Immature natural killer cell (primary cell): ENCODE measurements at regions not wholly inside any gene's neighbourhood (a gene's known extent, or its start where the extent isn't known, plus 50 kb on each side); places are given as distances from the start of the nearest gene placed in this dataset.
"Not testable (repeated sequence)": the region's sequence is repeated elsewhere in the genome, so short reads cannot be mapped to it uniquely, and the experiment has no call there.

Experiments used
- DNase-seq, 3 donors: peaks; one replicate each; pipeline ENCODE4 v3.0.0; 2022; ENCODE audit warnings: mixed read lengths in 1 of 3
- H3K27ac Mint-ChIP-seq, 6 donors: one replicate each; pipeline ENCODE4 v1.8.0; 2020; ENCODE audit warnings: mixed read lengths in 6 of 6, mild to moderate bottlenecking in 5 of 6, inconsistent platforms in 4 of 6, moderate library complexity in 3 of 6
- H3K27me3 Mint-ChIP-seq, 3 donors: one replicate each; pipeline ENCODE4 v1.8.0; 2020 to 2021; ENCODE audit warnings: low read depth in 3 of 3, mild to moderate bottlenecking in 3 of 3, mixed read lengths in 3 of 3, moderate library complexity in 3 of 3, inconsistent platforms in 1 of 3
- H3K36me3 Mint-ChIP-seq, 3 donors: one replicate each; pipeline ENCODE4 v1.8.0; 2020; ENCODE audit warnings: mixed read lengths in 3 of 3, inconsistent platforms in 2 of 3, mild to moderate bottlenecking in 2 of 3
- H3K4me1 Mint-ChIP-seq, 2 donors: one replicate each; pipeline ENCODE4 v1.8.0; 2020; ENCODE audit warnings: inconsistent platforms in 2 of 2, mild to moderate bottlenecking in 2 of 2, mixed read lengths in 2 of 2, moderate library complexity in 1 of 2
- H3K4me3 Mint-ChIP-seq, 5 donors: one replicate each; pipeline ENCODE4 v1.8.0; 2020; ENCODE audit warnings: mild to moderate bottlenecking in 5 of 5, mixed read lengths in 5 of 5, inconsistent platforms in 3 of 5, moderate library complexity in 3 of 5
- H3K9me3 Mint-ChIP-seq, 6 donors: one replicate each; pipeline ENCODE4 v1.8.0; 2020; ENCODE audit warnings: mild to moderate bottlenecking in 6 of 6, mixed read lengths in 6 of 6, inconsistent platforms in 4 of 6, moderate library complexity in 3 of 6

GRCh38 chr16:26563018-26563417 is 503.7 kb upstream of the C16orf82 start:
- Mint-ChIP-seq H3K27me3 (peaks cover 0 to 32% (median 2%) of the 10 kb centered on the region in 3 donors), H3K27ac (no peak overlapping the region), H3K4me1 (no peaks in the 10 kb centered on the region), H3K4me3 (no peak overlapping the region), H3K36me3 (no peaks in the 10 kb centered on the region), H3K9me3 (peaks cover 0 to 2% (median 0%) of the 10 kb centered on the region in 6 donors)
- DNase-seq: no peak

- Mint-ChIP-seq H3K27ac (no peak overlapping the region), H3K4me3 (no peak overlapping the region), H3K9me3 (no peaks in the 10 kb centered on the region), H3K36me3 (no peaks in the 10 kb centered on the region), H3K4me1 (no peaks in the 10 kb centered on the region), H3K27me3 (peaks cover 1 to 7% (median 4%) of the 10 kb centered on the region in 3 donors)
- no peak for DNase-seq
Measured at GRCh38 chr16:26567356-26567755, 499.4 kb upstream of the C16orf82 start.

- Mint-ChIP-seq H3K9me3 (no peaks in the 10 kb centered on the region), H3K27ac (no peak overlapping the region), H3K4me1 (no peaks in the 10 kb centered on the region), H3K27me3 (peaks cover 1 to 2% (median 2%) of the 10 kb centered on the region in 3 donors), H3K4me3 (no peak overlapping the region), H3K36me3 (no peaks in the 10 kb centered on the region)
- DNase-seq: peak in 1 of 3 donors; percentile 0
Measured at GRCh38 chr16:26569793-26570192, 496.9 kb upstream of the C16orf82 start.

DNA sequence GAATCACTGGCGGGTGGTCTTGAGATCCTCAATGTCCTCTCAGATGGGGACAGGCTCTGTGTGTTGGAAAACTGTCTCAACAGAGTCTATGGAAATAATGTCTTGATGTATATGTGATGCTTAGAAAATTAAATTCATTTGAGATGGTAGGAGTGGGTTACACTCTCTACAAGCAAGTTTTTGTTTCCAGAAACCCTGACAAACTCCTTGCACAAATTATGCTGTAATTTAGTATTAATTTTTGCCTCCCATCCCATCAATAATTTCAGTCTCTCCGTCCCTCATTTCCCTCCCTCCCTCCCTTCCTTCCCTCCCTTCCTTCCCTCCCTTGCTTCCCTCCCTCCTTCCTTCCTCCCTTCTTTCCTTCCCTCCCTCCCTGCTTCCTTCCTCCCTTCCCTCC is 488.0 kb upstream of the C16orf82 start:
- DNase-seq: no peak
- H3K27me3 Mint-ChIP-seq: peaks cover 0 to 5% (median 3%) of the 10 kb centered on the region in 3 donors
- H3K27ac Mint-ChIP-seq: no peak overlapping the region
- no peaks in the 10 kb centered on the region for H3K36me3 Mint-ChIP-seq
- H3K4me3 Mint-ChIP-seq: no peak overlapping the region
- H3K9me3 Mint-ChIP-seq: no peaks in the 10 kb centered on the region
- no peaks in the 10 kb centered on the region for H3K4me1 Mint-ChIP-seq

GRCh38 chr16:26583803-26584202 is 482.9 kb upstream of the C16orf82 start:
- Mint-ChIP-seq H3K36me3 (no peaks in the 10 kb centered on the region), H3K27me3 (peaks cover 2 to 6% (median 4%) of the 10 kb centered on the region in 3 donors), H3K4me1 (no peaks in the 10 kb centered on the region), H3K9me3 (peaks cover 0 to 4% (median 0%) of the 10 kb centered on the region in 6 donors), H3K4me3 (no peak overlapping the region), H3K27ac (no peak overlapping the region)
- no peak for DNase-seq

DNA sequence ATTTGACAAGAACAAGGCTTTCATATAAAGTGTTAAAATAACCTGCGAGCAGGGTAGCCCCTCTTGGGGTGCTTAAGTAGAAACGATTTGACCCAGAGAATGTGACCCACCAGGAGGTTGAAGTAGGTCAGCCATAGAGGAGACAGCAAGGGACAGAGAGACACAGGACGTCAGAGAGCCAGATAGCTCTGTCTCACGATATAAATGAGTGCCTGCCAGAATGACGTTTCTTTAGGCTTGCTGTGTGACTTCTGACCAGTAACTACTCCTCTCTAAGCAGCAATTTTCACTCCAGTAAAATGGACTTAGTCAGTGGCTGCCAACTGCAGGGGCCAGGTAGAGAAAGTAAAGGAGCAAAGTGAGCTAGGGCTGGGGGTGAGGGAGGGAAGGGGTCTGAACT is 473.0 kb upstream of the C16orf82 start:
- H3K4me3 Mint-ChIP-seq: no peak overlapping the region
- peak overlapping the region in 1 of 6 donors; percentile 38 for H3K27ac Mint-ChIP-seq
- H3K36me3 Mint-ChIP-seq: no peaks in the 10 kb centered on the region
- DNase-seq: no peak
- H3K4me1 Mint-ChIP-seq: peaks cover 9 to 11% of the 10 kb centered on the region in 2 donors
- peaks cover 0 to 1% (median 0%) of the 10 kb centered on the region in 3 donors for H3K27me3 Mint-ChIP-seq
- peaks cover 0 to 5% (median 0%) of the 10 kb centered on the region in 6 donors for H3K9me3 Mint-ChIP-seq

GRCh38 chr16:26594666-26595065 is 472.1 kb upstream of the C16orf82 start:
- Mint-ChIP-seq H3K36me3 (no peaks in the 10 kb centered on the region), H3K9me3 (peaks cover 0 to 5% (median 0%) of the 10 kb centered on the region in 6 donors), H3K4me1 (peaks cover 18 to 21% of the 10 kb centered on the region in 2 donors), H3K27ac (peak overlapping the region in 1 of 6 donors; percentile 32), H3K27me3 (peaks cover 0 to 1% (median 0%) of the 10 kb centered on the region in 3 donors), H3K4me3 (no peak overlapping the region)
- no peak for DNase-seq

DNA sequence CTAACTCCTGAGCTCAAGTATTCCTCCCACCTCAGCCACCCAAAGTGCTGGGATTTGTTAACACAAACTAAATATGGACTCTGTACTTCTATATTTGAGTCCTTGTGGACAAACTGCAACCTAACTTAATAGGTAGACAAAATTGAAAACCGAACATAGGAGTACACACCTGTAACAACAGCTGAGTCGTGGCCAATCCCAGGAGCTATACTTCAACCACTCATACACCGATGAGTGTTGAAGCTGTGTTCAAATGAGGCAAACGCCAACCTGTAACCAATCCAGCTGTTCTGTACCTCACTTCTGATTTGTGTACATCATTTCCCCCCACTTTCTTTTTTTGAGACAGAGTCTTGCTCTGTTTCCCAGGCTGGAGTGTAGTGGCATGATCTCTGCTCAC is 471.5 kb upstream of the C16orf82 start:
- Mint-ChIP-seq H3K4me1 (peaks cover 20 to 23% of the 10 kb centered on the region in 2 donors), H3K36me3 (no peaks in the 10 kb centered on the region), H3K27me3 (peaks cover 0 to 1% (median 0%) of the 10 kb centered on the region in 3 donors), H3K27ac (no peak overlapping the region), H3K9me3 (peaks cover 0 to 5% (median 0%) of the 10 kb centered on the region in 6 donors), H3K4me3 (no peak overlapping the region)
- DNase-seq: no peak

GRCh38 chr16:26596033-26596432 is 470.7 kb upstream of the C16orf82 start:
- not testable (repeated sequence) for H3K27me3 Mint-ChIP-seq, DNase-seq, H3K36me3 Mint-ChIP-seq, H3K9me3 Mint-ChIP-seq, H3K4me3 Mint-ChIP-seq
- Mint-ChIP-seq H3K27ac (peak overlapping the region in 2 of 6 donors; percentile 49 to 77), H3K4me1 (peaks cover 20 to 27% of the 10 kb centered on the region in 2 donors)

DNA sequence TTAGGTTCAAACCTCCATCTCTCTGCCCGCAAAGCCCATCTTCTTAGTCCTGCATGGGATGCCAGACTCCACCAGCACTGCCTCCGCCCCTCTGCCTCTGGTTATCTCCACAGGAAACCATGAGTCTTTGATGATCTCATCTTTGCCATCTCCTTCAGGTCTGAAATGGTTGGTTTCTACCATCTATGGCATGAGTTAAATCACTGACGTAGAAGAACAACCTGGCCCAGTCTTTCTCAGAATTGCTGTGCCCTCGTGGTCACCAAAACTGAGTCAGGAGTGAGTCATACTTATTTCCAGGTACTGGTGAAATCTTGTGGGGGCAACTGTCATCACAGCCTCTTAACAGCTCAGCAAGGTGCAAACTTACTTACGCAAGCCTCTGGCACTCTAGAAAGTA is 468.7 kb upstream of the C16orf82 start:
- peaks cover 25 to 36% of the 10 kb centered on the region in 2 donors for H3K4me1 Mint-ChIP-seq
- peaks cover 0 to 2% (median 1%) of the 10 kb centered on the region in 3 donors for H3K27me3 Mint-ChIP-seq
- peak overlapping the region; percentile 0 to 71 (median 19) for H3K4me3 Mint-ChIP-seq
- DNase-seq: peak; percentile 64 to 89 (median 73)
- peak overlapping the region; percentile 81 to 94 (median 84) for H3K27ac Mint-ChIP-seq
- peaks cover 0 to 5% (median 0%) of the 10 kb centered on the region in 6 donors for H3K9me3 Mint-ChIP-seq
- no peaks in the 10 kb centered on the region for H3K36me3 Mint-ChIP-seq

DNA sequence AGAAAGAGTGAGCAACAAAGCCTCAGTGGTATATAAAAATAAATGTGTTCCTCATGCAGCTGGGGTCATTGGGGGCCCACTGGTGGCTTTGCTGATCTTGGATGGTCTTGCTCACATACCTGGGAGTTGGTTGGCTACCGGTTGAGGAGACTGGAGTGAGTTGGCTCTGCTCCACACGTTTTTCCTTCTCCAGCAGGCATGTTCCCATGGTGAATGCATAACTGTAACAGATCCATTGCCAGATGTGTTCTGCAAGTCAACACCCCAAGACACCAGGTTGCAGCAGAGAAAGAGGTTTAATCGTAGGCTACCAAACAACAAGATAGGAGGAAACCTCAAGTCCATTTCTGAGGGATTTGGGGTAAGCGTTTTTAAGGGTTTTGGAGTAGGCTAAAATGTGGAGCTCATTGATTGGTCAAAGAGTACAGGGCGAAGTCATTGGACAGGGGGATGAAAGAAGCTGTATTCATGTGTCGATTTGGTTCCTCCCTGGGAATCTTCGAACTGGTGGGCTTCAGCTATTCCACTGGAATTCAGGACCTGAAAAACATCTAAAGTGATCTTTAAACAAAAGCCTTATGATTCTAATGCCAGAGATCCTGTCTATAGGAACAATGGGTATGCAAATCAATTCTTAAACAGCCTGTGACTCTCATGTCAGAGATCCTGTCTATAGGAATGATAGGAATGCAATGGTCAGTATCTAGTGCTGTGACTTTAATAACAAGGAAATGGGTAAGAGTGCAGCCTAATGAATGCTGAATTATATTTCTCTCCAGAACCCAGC is 467.5 kb upstream of the C16orf82 start:
- Mint-ChIP-seq H3K9me3 (peaks cover 0 to 5% (median 0%) of the 10 kb centered on the region in 6 donors), H3K4me1 (peaks cover 30 to 36% of the 10 kb centered on the region in 2 donors), H3K36me3 (no peaks in the 10 kb centered on the region), H3K27me3 (peaks cover 0 to 6% (median 4%) of the 10 kb centered on the region in 3 donors), H3K27ac (peak overlapping the region; percentile 81 to 94 (median 84)), H3K4me3 (peak overlapping the region in 2 of 5 donors; percentile 19 to 71)
- DNase-seq: no peak

DNA sequence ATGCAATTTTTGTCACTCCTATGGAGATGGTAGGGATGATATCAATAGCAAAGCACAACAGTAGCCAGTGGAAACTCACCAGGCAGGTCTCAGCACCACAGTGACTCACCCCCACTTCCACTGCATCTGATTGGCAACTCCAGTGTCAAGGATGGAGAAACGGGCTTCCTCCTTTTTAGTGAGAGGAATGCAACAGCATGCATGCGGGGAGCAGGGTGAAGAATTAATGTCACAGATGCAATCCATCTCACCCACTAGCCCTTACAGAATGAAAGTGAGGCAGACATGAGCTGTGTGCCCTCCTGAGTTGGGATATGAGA is 467.0 kb upstream of the C16orf82 start:
- no peak for DNase-seq
- Mint-ChIP-seq H3K27me3 (peaks cover 0 to 6% (median 4%) of the 10 kb centered on the region in 3 donors), H3K4me3 (peak overlapping the region in 1 of 5 donors; percentile 71), H3K27ac (peak overlapping the region in 5 of 6 donors; percentile 36 to 94 (median 84)), H3K4me1 (peaks cover 32 to 36% of the 10 kb centered on the region in 2 donors), H3K9me3 (peaks cover 0 to 5% (median 0%) of the 10 kb centered on the region in 6 donors), H3K36me3 (no peaks in the 10 kb centered on the region)

DNA sequence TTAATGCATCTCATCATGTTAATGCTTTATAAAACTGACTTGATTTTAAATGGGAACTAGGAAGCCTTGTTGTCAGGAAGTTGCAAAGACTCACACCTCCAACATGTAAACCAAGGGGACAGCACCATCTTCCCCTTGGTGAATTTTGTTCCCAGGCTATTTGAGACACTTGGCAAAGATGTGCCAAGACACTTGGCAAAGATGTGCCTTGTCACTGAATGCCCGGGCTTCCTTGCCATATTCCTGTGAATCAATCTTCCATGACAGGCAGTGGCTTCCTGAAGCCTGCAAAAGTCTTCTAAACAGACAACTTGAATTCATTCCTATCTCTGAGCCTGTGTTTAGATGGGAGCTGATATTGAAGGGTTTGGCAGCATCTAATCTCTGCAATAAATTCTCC is 465.4 kb upstream of the C16orf82 start:
- no peak for DNase-seq
- H3K4me3 Mint-ChIP-seq: peak overlapping the region in 1 of 5 donors; percentile 77
- peaks cover 36 to 37% of the 10 kb centered on the region in 2 donors for H3K4me1 Mint-ChIP-seq
- H3K36me3 Mint-ChIP-seq: no peaks in the 10 kb centered on the region
- peaks cover 0 to 9% (median 7%) of the 10 kb centered on the region in 3 donors for H3K27me3 Mint-ChIP-seq
- H3K27ac Mint-ChIP-seq: peak overlapping the region in 3 of 6 donors; percentile 7 to 62 (median 17)
- H3K9me3 Mint-ChIP-seq: peaks cover 0 to 2% (median 0%) of the 10 kb centered on the region in 6 donors

DNA sequence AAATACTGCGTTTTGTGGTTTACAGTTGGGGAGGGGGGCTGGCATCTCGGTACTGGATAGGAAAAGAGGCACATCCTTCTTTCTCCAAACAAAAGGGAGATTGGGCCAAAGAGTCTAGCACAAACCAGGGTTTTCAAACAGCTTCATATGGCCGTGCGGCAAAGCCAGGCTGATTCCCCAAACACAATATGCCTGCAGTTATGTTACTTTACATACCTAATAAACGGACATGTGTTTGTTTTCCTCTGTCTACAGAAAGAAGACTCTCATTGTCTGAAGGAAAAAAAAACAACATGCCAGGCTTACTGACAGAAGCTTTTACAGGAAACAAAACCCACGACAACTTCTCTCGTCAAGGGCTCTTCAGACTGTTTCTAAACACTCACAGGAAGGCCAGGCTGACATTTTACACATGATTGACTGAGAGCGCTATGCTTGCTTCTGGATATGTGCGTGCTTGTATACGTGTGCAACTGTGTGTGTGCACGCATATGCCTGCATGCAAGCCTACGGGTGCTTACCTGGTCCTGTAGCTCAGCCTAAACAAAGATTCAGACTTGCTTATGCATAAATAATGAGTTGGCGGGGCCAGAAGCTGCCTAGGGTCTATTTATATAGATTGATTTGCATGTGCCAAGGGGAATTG is 461.0 kb upstream of the C16orf82 start:
- H3K4me1 Mint-ChIP-seq: peaks cover 12 to 17% of the 10 kb centered on the region in 2 donors
- H3K27ac Mint-ChIP-seq: peak overlapping the region in 2 of 6 donors; percentile 17 to 62
- peaks cover 0 to 2% (median 0%) of the 10 kb centered on the region in 6 donors for H3K9me3 Mint-ChIP-seq
- DNase-seq: no peak
- peak overlapping the region in 1 of 5 donors; percentile 25 for H3K4me3 Mint-ChIP-seq
- no peaks in the 10 kb centered on the region for H3K36me3 Mint-ChIP-seq
- peaks cover 0 to 12% (median 5%) of the 10 kb centered on the region in 3 donors for H3K27me3 Mint-ChIP-seq
